ENCODE measurements at regions not wholly inside any gene's neighbourhood (a gene's known extent, or its start where the extent isn't known, plus 50 kb on each side); places are given as distances from the start of the nearest gene placed in this dataset.

DNA sequence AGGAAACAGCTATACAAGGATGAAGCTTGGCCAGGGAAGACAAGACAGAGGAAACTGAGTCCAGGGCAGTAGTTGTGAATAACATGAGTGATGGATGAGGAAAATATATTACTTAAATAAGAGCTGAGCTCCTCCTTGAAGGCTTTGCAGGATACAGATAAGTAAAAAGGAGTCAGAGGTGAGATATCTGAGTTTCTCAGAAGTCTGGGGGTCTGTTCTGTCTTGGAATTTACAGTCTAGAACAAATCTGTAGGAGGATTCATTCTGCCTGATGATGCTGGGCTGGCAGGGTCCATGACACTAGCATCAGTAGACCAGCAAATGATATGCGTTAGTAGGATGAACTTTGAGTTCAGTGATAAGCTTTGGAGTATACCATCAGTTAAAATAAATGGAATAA is 266.1 kb upstream of the POGK start:
- TF ChIP-seq, protein P1, sequence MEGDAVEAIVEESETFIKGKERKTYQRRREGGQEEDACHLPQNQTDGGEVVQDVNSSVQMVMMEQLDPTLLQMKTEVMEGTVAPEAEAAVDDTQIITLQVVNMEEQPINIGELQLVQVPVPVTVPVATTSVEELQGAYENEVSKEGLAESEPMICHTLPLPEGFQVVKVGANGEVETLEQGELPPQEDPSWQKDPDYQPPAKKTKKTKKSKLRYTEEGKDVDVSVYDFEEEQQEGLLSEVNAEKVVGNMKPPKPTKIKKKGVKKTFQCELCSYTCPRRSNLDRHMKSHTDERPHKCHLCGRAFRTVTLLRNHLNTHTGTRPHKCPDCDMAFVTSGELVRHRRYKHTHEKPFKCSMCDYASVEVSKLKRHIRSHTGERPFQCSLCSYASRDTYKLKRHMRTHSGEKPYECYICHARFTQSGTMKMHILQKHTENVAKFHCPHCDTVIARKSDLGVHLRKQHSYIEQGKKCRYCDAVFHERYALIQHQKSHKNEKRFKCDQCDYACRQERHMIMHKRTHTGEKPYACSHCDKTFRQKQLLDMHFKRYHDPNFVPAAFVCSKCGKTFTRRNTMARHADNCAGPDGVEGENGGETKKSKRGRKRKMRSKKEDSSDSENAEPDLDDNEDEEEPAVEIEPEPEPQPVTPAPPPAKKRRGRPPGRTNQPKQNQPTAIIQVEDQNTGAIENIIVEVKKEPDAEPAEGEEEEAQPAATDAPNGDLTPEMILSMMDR (IDR thresholded peaks at IDR 0.05; ENCODE audit: low read depth, low read length, missing control alignments), result no peak
- DNase-seq (ENCODE audit: low read depth), result no peak
- no peak overlapping the region for H3K4me3 ChIP-seq (ENCODE audit: low read depth, low read length)

DNA sequence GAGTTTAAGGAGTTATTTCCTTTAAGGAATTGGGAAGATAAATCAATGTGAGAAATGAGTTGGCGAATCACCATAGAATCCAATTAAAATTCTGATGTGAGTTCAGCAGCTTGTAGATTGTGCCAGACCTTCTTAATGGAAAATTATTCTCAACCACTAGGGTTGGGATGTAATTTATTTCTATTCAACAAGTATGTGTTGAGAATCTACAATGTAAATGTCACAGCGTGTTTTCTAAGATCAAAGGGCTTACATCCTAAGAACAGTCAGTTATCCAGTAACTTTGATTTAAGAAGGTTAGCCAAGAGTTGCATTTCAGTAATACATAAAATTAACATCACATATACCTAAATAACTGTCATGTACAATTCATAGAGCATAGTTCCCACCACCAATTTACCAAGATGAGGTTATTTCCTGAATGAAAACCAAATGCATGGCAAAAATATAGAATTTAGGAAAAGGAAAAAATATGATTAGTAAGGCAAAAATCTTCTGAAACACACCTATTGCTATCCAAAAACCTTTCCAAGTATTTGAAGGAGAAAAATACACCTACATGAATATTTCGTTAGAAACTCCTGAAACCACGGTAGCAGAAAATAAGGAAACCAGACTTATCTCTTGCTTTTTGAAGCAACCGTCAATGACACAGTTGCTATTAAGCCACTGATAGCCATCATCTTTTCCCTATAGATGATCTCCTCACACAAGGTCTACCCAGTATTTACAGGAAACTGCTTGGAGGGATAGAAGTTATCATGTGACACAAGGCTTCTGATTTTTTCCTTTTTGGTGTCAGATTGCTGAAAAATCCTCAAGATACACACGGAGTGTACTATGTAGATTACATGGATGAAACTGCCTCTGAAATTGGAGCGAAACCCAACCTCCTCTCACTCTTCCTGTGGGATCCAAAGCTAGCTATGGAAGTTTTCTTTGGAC is 259.4 kb upstream of the POGK start:
- DNase-seq (ENCODE audit: low read depth), result no peak
- TF ChIP-seq, protein P1 (IDR thresholded peaks at IDR 0.05; ENCODE audit: low read depth, low read length, missing control alignments), result no peak
- H3K4me3 ChIP-seq (ENCODE audit: low read depth, low read length), result no peak overlapping the region

- H3K4me3 ChIP-seq (ENCODE audit: low read depth, low read length), result no peak overlapping the region
- TF ChIP-seq, protein P1 (IDR thresholded peaks at IDR 0.05; ENCODE audit: low read depth, low read length, missing control alignments), result no peak
- DNase-seq (ENCODE audit: low read depth), result no peak
Observed at GRCh38 chr1:166588741-166589140, 250.5 kb upstream of the POGK start.

DNA sequence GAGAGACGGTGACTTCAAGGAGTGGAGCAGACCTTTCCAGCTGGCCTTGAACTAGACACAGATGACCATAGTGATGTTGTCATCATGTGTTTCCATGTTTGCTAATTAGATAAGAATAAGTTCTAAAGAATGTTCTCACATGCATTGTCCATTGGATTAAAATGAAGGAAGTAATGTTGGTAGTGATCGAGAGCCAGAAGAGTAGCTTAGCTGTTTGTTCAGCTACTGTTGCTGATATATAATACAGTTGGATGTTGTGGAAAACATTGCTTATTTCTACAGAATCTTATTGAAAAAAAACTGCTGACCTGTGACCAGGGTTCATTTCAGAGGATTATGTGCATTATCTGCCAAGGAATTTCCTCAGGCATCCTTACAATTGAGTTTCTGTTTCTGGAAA is 249.1 kb upstream of the POGK start:
- TF ChIP-seq, protein P1 (IDR thresholded peaks at IDR 0.05; ENCODE audit: low read depth, low read length, missing control alignments), result no peak
- no peak for DNase-seq (ENCODE audit: low read depth)
- no peak overlapping the region for H3K4me3 ChIP-seq (ENCODE audit: low read depth, low read length)

DNA sequence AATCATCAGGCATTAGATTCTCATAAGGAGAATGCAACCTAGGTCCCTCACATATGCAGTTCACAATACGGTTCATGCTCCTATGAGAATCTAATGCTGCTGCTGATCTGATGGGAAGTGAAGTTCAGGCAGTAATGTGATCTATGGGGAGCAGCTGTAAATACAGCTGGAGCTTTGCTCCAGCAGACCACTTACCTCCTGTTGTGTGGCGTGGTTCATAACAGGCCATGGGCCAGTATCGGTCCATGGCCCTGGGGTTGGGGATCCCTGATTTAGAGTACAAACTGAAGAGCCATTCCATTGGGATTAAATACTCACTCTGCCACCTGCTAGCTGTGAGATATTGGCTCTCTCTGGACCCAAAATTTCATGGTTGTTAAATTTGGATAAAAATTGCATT is 244.6 kb upstream of the POGK start:
- H3K4me3 ChIP-seq (ENCODE audit: low read depth, low read length), result no peak overlapping the region
- DNase-seq (ENCODE audit: low read depth), result no peak
- TF ChIP-seq, protein P1 (IDR thresholded peaks at IDR 0.05; ENCODE audit: low read depth, low read length, missing control alignments), result no peak

- TF ChIP-seq, protein P1 (IDR thresholded peaks at IDR 0.05; ENCODE audit: low read depth, low read length, missing control alignments), result no peak
- no peak overlapping the region for H3K4me3 ChIP-seq (ENCODE audit: low read depth, low read length)
- DNase-seq (ENCODE audit: low read depth), result no peak
Observed at GRCh38 chr1:166597516-166597915, 241.8 kb upstream of the POGK start.

DNA sequence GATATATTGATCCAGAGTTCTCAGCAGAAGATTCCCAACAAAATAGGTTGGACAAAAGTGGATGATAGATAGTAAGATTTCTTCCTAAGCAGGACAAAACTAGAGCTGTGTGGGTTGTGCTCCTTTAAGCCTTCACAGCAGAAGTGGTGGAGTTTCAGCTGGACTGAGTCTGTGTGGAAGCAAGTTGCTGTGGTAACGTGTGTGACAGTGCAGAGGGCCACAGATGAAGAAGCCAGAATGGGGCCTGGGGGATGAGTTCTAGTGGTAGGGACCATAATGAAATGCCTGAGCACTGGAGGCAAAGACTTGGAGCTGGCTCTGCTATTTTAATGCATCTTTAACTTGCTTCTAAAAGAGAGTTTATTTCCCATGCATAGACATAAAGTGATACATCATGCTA is 238.7 kb upstream of the POGK start:
- TF ChIP-seq, protein P1 (IDR thresholded peaks at IDR 0.05; ENCODE audit: low read depth, low read length, missing control alignments), result no peak
- H3K4me3 ChIP-seq (ENCODE audit: low read depth, low read length), result no peak overlapping the region
- no peak for DNase-seq (ENCODE audit: low read depth)

Data from GM12864 (cell line).